ENCODE measurements at regions not wholly inside any gene's neighbourhood (a gene's known extent, or its start where the extent isn't known, plus 50 kb on each side); places are given as distances from the start of the nearest gene placed in this dataset.

GRCh38 chr2:17255071-17255470, 263.2 kb downstream of the RAD51AP2 start:
- Histone ChIP-seq H3K9me3 (ENCODE audit: control insufficient read depth, low read depth, low read length) (no peaks in the 10 kb centered on the region), H3K79me2 (ENCODE audit: control insufficient read depth, insufficient read depth, low read length) (no peaks in the 10 kb centered on the region), H2AFZ (ENCODE audit: control insufficient read depth, low read length) (no peak overlapping the region), H3K9ac (ENCODE audit: control insufficient read depth, extremely low read depth, insufficient read depth, low read length) (no peak overlapping the region), H3K27me3 (ENCODE audit: control insufficient read depth, extremely low read depth, insufficient read depth, low read length) (no peaks in the 10 kb centered on the region), H3K4me3 (ENCODE audit: control insufficient read depth in 2 of 3, extremely low read depth in 1 of 3, insufficient read depth in 2 of 3, low read depth in 1 of 3, low read length in 3 of 3) (no peak overlapping the region), H4K20me1 (ENCODE audit: control insufficient read depth, extremely low read depth, insufficient read depth, low read length) (no peaks in the 10 kb centered on the region), H3K4me1 (ENCODE audit: control insufficient read depth, extremely low read depth, insufficient read depth, low read length) (no peaks in the 10 kb centered on the region), H3K9me1 (ENCODE audit: control insufficient read depth, extremely low read depth, insufficient read depth, low read length) (no peaks in the 10 kb centered on the region), H3K36me3 (ENCODE audit: control insufficient read depth in 2 of 2, extremely low read depth in 1 of 2, insufficient read depth in 2 of 2, low read length in 2 of 2) (no peaks in the 10 kb centered on the region), H3K27ac (ENCODE audit: control insufficient read depth, insufficient read depth, low read length) (no peak overlapping the region), H3K4me2 (ENCODE audit: control insufficient read depth, extremely low read depth, insufficient read depth, low read depth, low read length) (no peak overlapping the region)
- dilution Hi-C loops (cut with MboI; ENCODE audit: extremely low pct_ligation_motif_present, low sequenced_read_pairs), result no loop called here
- FAIRE-seq, result no peak
- no peak for DNase-seq (ENCODE audit: low read depth, low spot score)
- TF ChIP-seq CTCF (optimal IDR thresholded peaks at IDR 0.05 in 1 of 3, IDR thresholded peaks at IDR 0.05 in 1 of 3, conservative IDR thresholded peaks at IDR 0.05 in 1 of 3; ENCODE audit: extremely low read depth in 1 of 3, insufficient read depth in 2 of 3, low read length in 3 of 3) (no peak), EZH2 (IDR thresholded peaks at IDR 0.05; ENCODE audit: low read length) (no peak)

GRCh38 chr2:17254421-17254820, 263.8 kb downstream of the RAD51AP2 start:
- no peak overlapping the region for H3K4me2 ChIP-seq (ENCODE audit: control insufficient read depth, extremely low read depth, insufficient read depth, low read depth, low read length)
- no peaks in the 10 kb centered on the region for H4K20me1 ChIP-seq (ENCODE audit: control insufficient read depth, extremely low read depth, insufficient read depth, low read length)
- no peak overlapping the region for H3K27ac ChIP-seq (ENCODE audit: control insufficient read depth, insufficient read depth, low read length)
- FAIRE-seq (no peak), DNase-seq (ENCODE audit: low read depth, low spot score) (no peak)
- no peaks in the 10 kb centered on the region for H3K36me3 ChIP-seq (ENCODE audit: control insufficient read depth in 2 of 2, extremely low read depth in 1 of 2, insufficient read depth in 2 of 2, low read length in 2 of 2)
- no peak overlapping the region for H3K9ac ChIP-seq (ENCODE audit: control insufficient read depth, extremely low read depth, insufficient read depth, low read length)
- no peak overlapping the region for H2AFZ ChIP-seq (ENCODE audit: control insufficient read depth, low read length)
- H3K9me1 ChIP-seq (ENCODE audit: control insufficient read depth, extremely low read depth, insufficient read depth, low read length), result no peaks in the 10 kb centered on the region
- no peaks in the 10 kb centered on the region for H3K4me1 ChIP-seq (ENCODE audit: control insufficient read depth, extremely low read depth, insufficient read depth, low read length)
- dilution Hi-C loops (cut with MboI; ENCODE audit: extremely low pct_ligation_motif_present, low sequenced_read_pairs), result no loop called here
- H3K9me3 ChIP-seq (ENCODE audit: control insufficient read depth, low read depth, low read length), result no peaks in the 10 kb centered on the region
- no peak overlapping the region for H3K4me3 ChIP-seq (ENCODE audit: control insufficient read depth in 2 of 3, extremely low read depth in 1 of 3, insufficient read depth in 2 of 3, low read depth in 1 of 3, low read length in 3 of 3)
- TF ChIP-seq EZH2 (IDR thresholded peaks at IDR 0.05; ENCODE audit: low read length), result no peak
- H3K27me3 ChIP-seq (ENCODE audit: control insufficient read depth, extremely low read depth, insufficient read depth, low read length), result no peaks in the 10 kb centered on the region
- no peaks in the 10 kb centered on the region for H3K79me2 ChIP-seq (ENCODE audit: control insufficient read depth, insufficient read depth, low read length)

- Histone ChIP-seq H3K4me3 (ENCODE audit: control insufficient read depth in 2 of 3, extremely low read depth in 1 of 3, insufficient read depth in 2 of 3, low read depth in 1 of 3, low read length in 3 of 3) (no peak overlapping the region), H3K79me2 (ENCODE audit: control insufficient read depth, insufficient read depth, low read length) (no peaks in the 10 kb centered on the region), H4K20me1 (ENCODE audit: control insufficient read depth, extremely low read depth, insufficient read depth, low read length) (no peaks in the 10 kb centered on the region), H3K27ac (ENCODE audit: control insufficient read depth, insufficient read depth, low read length) (no peak overlapping the region), H3K9me3 (ENCODE audit: control insufficient read depth, low read depth, low read length) (no peaks in the 10 kb centered on the region), H3K9me1 (ENCODE audit: control insufficient read depth, extremely low read depth, insufficient read depth, low read length) (no peaks in the 10 kb centered on the region), H3K4me1 (ENCODE audit: control insufficient read depth, extremely low read depth, insufficient read depth, low read length) (no peaks in the 10 kb centered on the region), H3K36me3 (ENCODE audit: control insufficient read depth in 2 of 2, extremely low read depth in 1 of 2, insufficient read depth in 2 of 2, low read length in 2 of 2) (no peaks in the 10 kb centered on the region), H3K27me3 (ENCODE audit: control insufficient read depth, extremely low read depth, insufficient read depth, low read length) (no peaks in the 10 kb centered on the region), H2AFZ (ENCODE audit: control insufficient read depth, low read length) (no peak overlapping the region), H3K4me2 (ENCODE audit: control insufficient read depth, extremely low read depth, insufficient read depth, low read depth, low read length) (no peak overlapping the region), H3K9ac (ENCODE audit: control insufficient read depth, extremely low read depth, insufficient read depth, low read length) (no peak overlapping the region)
- FAIRE-seq (no peak), DNase-seq (ENCODE audit: low read depth, low spot score) (no peak)
- no peak for TF ChIP-seq EZH2 (IDR thresholded peaks at IDR 0.05; ENCODE audit: low read length)
- no peak for TF ChIP-seq CTCF (optimal IDR thresholded peaks at IDR 0.05 in 1 of 3, IDR thresholded peaks at IDR 0.05 in 1 of 3, conservative IDR thresholded peaks at IDR 0.05 in 1 of 3; ENCODE audit: extremely low read depth in 1 of 3, insufficient read depth in 2 of 3, low read length in 3 of 3)
- dilution Hi-C loops (cut with MboI; ENCODE audit: extremely low pct_ligation_motif_present, low sequenced_read_pairs), result no loop called here
These were observed 266.0 kb downstream of the RAD51AP2 start for GRCh38 chr2:17252258-17252657.
